GM23248 (cell line): ENCODE measurements at regions not wholly inside any gene's neighbourhood (a gene's known extent, or its start where the extent isn't known, plus 50 kb on each side); places are given as distances from the start of the nearest gene placed in this dataset.
"Not testable (repeated sequence)": the region's sequence is repeated elsewhere in the genome, so short reads cannot be mapped to it uniquely, and the experiment has no call there.

ENCODE experiments used
- EZH2 ChIP-seq: fragments of 200-600 bp; sonication (generic); IDR thresholded peaks from 2 replicates; pipeline ENCODE4 v1.6.1; 2018; ENCODE audit warnings: antibody characterized with exemption, mild to moderate bottlenecking; ENCODE audit not compliant: insufficient read depth, poor library complexity, severe bottlenecking
- EZH2phosphoT487 ChIP-seq: fragments of 200-600 bp; sonication (generic); IDR thresholded peaks from 2 replicates; pipeline ENCODE4 v1.6.1; 2018; ENCODE audit warnings: antibody characterized with exemption, moderate library complexity, mild to moderate bottlenecking, low read depth; ENCODE audit not compliant: insufficient read depth

DNA sequence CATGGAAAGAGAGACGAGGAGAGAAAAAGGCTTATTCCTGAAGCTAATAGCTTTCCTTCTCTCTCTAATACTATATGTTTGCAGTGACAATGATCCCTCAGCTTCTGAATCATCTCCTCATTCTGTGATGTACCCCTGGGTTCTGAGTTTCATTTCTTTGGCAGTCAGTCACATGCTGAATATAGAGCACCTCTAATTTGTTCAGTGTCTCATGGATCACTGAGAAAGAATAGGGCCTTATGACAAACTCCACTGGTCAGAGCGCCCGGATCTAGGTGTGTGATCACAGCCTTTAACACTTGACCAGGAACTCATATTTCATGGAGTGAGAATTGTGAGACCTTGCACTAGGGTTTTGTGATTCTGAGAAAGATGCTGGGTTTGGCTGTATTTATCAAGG is 54.3 kb upstream of the CCN1 start:
- not testable (repeated sequence) for TF ChIP-seq EZH2, EZH2phosphoT487
